ENCODE measurements at regions not wholly inside any gene's neighbourhood (a gene's known extent, or its start where the extent isn't known, plus 50 kb on each side); places are given as distances from the start of the nearest gene placed in this dataset.

- no peak for TF ChIP-seq ZNF433 (tag by site-specific recombination; IDR thresholded peaks at IDR 0.05; ENCODE audit: low read depth)
- TF ChIP-seq ZBTB8A (tag by site-specific recombination; IDR thresholded peaks at IDR 0.05), result no peak
- TF ChIP-seq EGR2 (tag by site-specific recombination; IDR thresholded peaks at IDR 0.05; ENCODE audit: low read depth), result no peak
- no peak for TF ChIP-seq KLF16 (tag by site-specific recombination; IDR thresholded peaks at IDR 0.05)
- TF ChIP-seq KLF7 (tag by site-specific recombination; IDR thresholded peaks at IDR 0.05; ENCODE audit: borderline replicate concordance), result no peak
- no peak for TF ChIP-seq ZNF274 (IDR thresholded peaks at IDR 0.05; ENCODE audit: low read length)
- no peak for TF ChIP-seq ZNF274 (tag by site-specific recombination; IDR thresholded peaks at IDR 0.05; ENCODE audit: borderline replicate concordance)
- TF ChIP-seq CTCF (tag by site-specific recombination; IDR thresholded peaks at IDR 0.05), result no peak
- no peak for TF ChIP-seq ZNF830 (tag by site-specific recombination; IDR thresholded peaks at IDR 0.05; ENCODE audit: low read depth)
Observed at GRCh38 chr11:29333993-29334775, 682.6 kb downstream of the KCNA4 start.
